Keratinocyte (primary cell): ENCODE measurements at regions not wholly inside any gene's neighbourhood (a gene's known extent, or its start where the extent isn't known, plus 50 kb on each side); places are given as distances from the start of the nearest gene placed in this dataset.

Experiments used
- DNase-seq: peaks from one replicate; pipeline ENCODE4 v3.0.0-alpha.2; 2011; ENCODE audit warnings: low read depth, missing footprints, low spot score
- FAIRE-seq: peaks from 2 replicates; lab custom pipeline; 2011; peaks lifted over from hg19 to GRCh38; lab: Jason Lieb, UNC
- H2AFZ ChIP-seq: 2 replicates; pipeline ENCODE4 v1.6.0; 2012; ENCODE audit warnings: low read length, control low read depth, inconsistent platforms; ENCODE audit not compliant: control insufficient read depth
- H3K27ac ChIP-seq: 2 replicates; pipeline ENCODE4 v1.5.1; 2011; ENCODE audit warnings: low read length; ENCODE audit not compliant: control insufficient read depth, insufficient read depth
- H3K27me3 ChIP-seq: 3 replicates; pipeline ENCODE4 v1.6.0; 2011; ENCODE audit warnings: low read length; ENCODE audit not compliant: control insufficient read depth, insufficient read depth; ENCODE audit errors: extremely low read depth
- H3K36me3 ChIP-seq, 2 experiments: 2 replicates in 1 of 2; 3 replicates in 1 of 2; pipeline ENCODE4 v1.5.1; 2011; ENCODE audit warnings: low read length in 2 of 2, mild to moderate bottlenecking in 1 of 2; ENCODE audit not compliant: control insufficient read depth in 2 of 2, insufficient read depth in 2 of 2; ENCODE audit errors: extremely low read depth in 1 of 2
- H3K4me1 ChIP-seq: 3 replicates; pipeline ENCODE4 v1.5.1; 2011; ENCODE audit warnings: low read length; ENCODE audit not compliant: control insufficient read depth, insufficient read depth; ENCODE audit errors: extremely low read depth
- H3K4me2 ChIP-seq: 3 replicates; pipeline ENCODE4 v1.6.0; 2011; ENCODE audit warnings: low read depth, low read length; ENCODE audit not compliant: control insufficient read depth, insufficient read depth; ENCODE audit errors: extremely low read depth
- H3K4me3 ChIP-seq, 3 experiments: fragments of 200-600 bp in 1 of 3; sonication (generic) in 1 of 3; 2 replicates in 2 of 3; 3 replicates in 1 of 3; pipeline ENCODE4 v1.5.1; 2011 to 2016; ENCODE audit warnings: low read length in 3 of 3, mild to moderate bottlenecking in 3 of 3, control low read depth in 2 of 3, inconsistent platforms in 1 of 3, low read depth in 1 of 3, mixed read lengths in 1 of 3, mixed run types in 1 of 3, moderate library complexity in 1 of 3; ENCODE audit not compliant: control insufficient read depth in 2 of 3, insufficient read depth in 2 of 3; ENCODE audit errors: extremely low read depth in 1 of 3
- H3K79me2 ChIP-seq: 2 replicates; pipeline ENCODE4 v1.6.0; 2012; ENCODE audit warnings: low read length; ENCODE audit not compliant: control insufficient read depth, insufficient read depth
- H3K9ac ChIP-seq: 3 replicates; pipeline ENCODE4 v1.6.0; 2011; ENCODE audit warnings: low read length; ENCODE audit not compliant: control insufficient read depth, insufficient read depth; ENCODE audit errors: extremely low read depth
- H3K9me1 ChIP-seq: 3 replicates; pipeline ENCODE4 v1.6.0; 2011; ENCODE audit warnings: low read length; ENCODE audit not compliant: control insufficient read depth, insufficient read depth; ENCODE audit errors: extremely low read depth
- H3K9me3 ChIP-seq: 2 replicates; pipeline ENCODE4 v1.5.1; 2012; ENCODE audit warnings: low read depth, low read length; ENCODE audit not compliant: control insufficient read depth
- H4K20me1 ChIP-seq: 3 replicates; pipeline ENCODE4 v1.6.0; 2011; ENCODE audit warnings: low read length; ENCODE audit not compliant: control insufficient read depth, insufficient read depth; ENCODE audit errors: extremely low read depth
- CTCF ChIP-seq, 3 experiments: IDR thresholded peaks in 1 of 3; conservative IDR thresholded peaks in 1 of 3; optimal IDR thresholded peaks in 1 of 3; 2 replicates in 2 of 3; 3 replicates in 1 of 3; pipeline versions ENCODE3 to v1.5.1; 2011; ENCODE audit warnings: low read length in 3 of 3, mild to moderate bottlenecking in 3 of 3, moderate library complexity in 2 of 3, control low read depth in 1 of 3, inconsistent platforms in 1 of 3; ENCODE audit not compliant: insufficient read depth in 2 of 3; ENCODE audit errors: extremely low read depth in 1 of 3
- EZH2 ChIP-seq: IDR thresholded peaks from one replicate; pipeline ENCODE4 v1.6.1; 2012; ENCODE audit warnings: inconsistent platforms, mild to moderate bottlenecking, low read length, moderate library complexity
- dilution Hi-C: fragments of 300-500 bp; cut with MboI; formaldehyde crosslinking; loops from one replicate; pipeline ENCODE4 v1.7.0; 2020; ENCODE audit warnings: low sequenced_read_pairs; ENCODE audit not compliant: extremely low pct_ligation_motif_present

GRCh38 chr10:118501171-118501570 lies 94.3 kb downstream of the PRLHR start:
- no peak for FAIRE-seq

GRCh38 chr10:118500477-118501104 lies 94.9 kb downstream of the PRLHR start:
- FAIRE-seq (peak; percentile 39), DNase-seq (no peak)
- Histone ChIP-seq H3K79me2 (no peaks in the 10 kb centered on the region), H3K9me1 (no peaks in the 10 kb centered on the region), H3K4me3 (no peak overlapping the region), H4K20me1 (no peaks in the 10 kb centered on the region), H3K9ac (peak overlapping the region; percentile 68), H3K27ac (peak overlapping the region; percentile 97), H3K27me3 (no peaks in the 10 kb centered on the region), H3K9me3 (no peaks in the 10 kb centered on the region), H2AFZ (no peak overlapping the region), H3K4me2 (peak overlapping the region; percentile 82), H3K4me1 (peaks cover 49% of the 10 kb centered on the region), H3K36me3 (no peaks in the 10 kb centered on the region)
- TF ChIP-seq EZH2, result no peak
- TF ChIP-seq CTCF (optimal IDR thresholded peaks at IDR 0.05 in 1 of 3, IDR thresholded peaks at IDR 0.05 in 1 of 3, conservative IDR thresholded peaks at IDR 0.05 in 1 of 3; ENCODE audit: extremely low read depth in 1 of 3, insufficient read depth in 2 of 3, low read length in 3 of 3), result no peak
- dilution Hi-C loops, result no loop called here

More at GRCh38 chr10:118501171-118501570, 94.3 kb downstream of the PRLHR start:
- H3K4me2 ChIP-seq, result peak overlapping the region; percentile 82
- no peaks in the 10 kb centered on the region for H3K9me3 ChIP-seq
- DNase-seq, result peak; percentile 82
- peak overlapping the region; percentile 68 for H3K9ac ChIP-seq
- H3K36me3 ChIP-seq, result no peaks in the 10 kb centered on the region
- H3K9me1 ChIP-seq, result no peaks in the 10 kb centered on the region
- no peak overlapping the region for H2AFZ ChIP-seq
- H4K20me1 ChIP-seq, result no peaks in the 10 kb centered on the region
- H3K4me1 ChIP-seq, result peaks cover 49% of the 10 kb centered on the region
- no peaks in the 10 kb centered on the region for H3K79me2 ChIP-seq
- H3K4me3 ChIP-seq, result peak overlapping the region in 1 of 3 experiments; percentile 17
- H3K27me3 ChIP-seq, result no peaks in the 10 kb centered on the region
- dilution Hi-C loops, result no loop called here
- TF ChIP-seq CTCF (optimal IDR thresholded peaks at IDR 0.05 in 1 of 3, IDR thresholded peaks at IDR 0.05 in 1 of 3, conservative IDR thresholded peaks at IDR 0.05 in 1 of 3; ENCODE audit: extremely low read depth in 1 of 3, insufficient read depth in 2 of 3, low read length in 3 of 3) (no peak), EZH2 (no peak)
- peak overlapping the region; percentile 97 for H3K27ac ChIP-seq
